ENCODE measurements at regions not wholly inside any gene's neighbourhood (a gene's known extent, or its start where the extent isn't known, plus 50 kb on each side); places are given as distances from the start of the nearest gene placed in this dataset.
A peak's percentile ranks its signal among the peaks of the same experiment; 100 is the strongest.
"Not testable (repeated sequence)": the region's sequence is repeated elsewhere in the genome, so short reads cannot be mapped to it uniquely, and the experiment has no call there.

DNA sequence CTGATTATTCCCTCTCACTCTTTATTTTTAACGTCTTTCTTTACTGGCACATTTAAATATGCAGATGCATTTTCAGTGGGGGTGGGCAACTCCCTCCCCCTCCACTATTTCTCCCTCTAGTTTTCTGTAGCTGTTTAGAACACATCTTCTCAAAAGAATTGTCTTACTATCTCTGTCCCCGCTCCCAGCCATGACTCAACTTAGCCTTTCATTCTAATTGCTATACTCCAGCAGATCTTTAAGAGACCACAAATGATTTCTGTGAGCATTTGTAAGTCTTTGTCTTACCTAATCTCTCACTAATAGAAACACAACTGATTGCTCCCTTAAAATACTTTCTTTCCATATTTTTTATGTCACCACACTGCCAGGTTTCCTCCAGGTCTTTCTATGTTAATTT is 350.9 kb downstream of the SPRY2 start:
- in situ Hi-C loops (cut with HindIII; ENCODE audit: low sequenced_read_pairs): no loop called here
- H3K4me3 ChIP-seq (ENCODE audit: low read depth, low read length): no peak overlapping the region
- TF ChIP-seq, protein P1, sequence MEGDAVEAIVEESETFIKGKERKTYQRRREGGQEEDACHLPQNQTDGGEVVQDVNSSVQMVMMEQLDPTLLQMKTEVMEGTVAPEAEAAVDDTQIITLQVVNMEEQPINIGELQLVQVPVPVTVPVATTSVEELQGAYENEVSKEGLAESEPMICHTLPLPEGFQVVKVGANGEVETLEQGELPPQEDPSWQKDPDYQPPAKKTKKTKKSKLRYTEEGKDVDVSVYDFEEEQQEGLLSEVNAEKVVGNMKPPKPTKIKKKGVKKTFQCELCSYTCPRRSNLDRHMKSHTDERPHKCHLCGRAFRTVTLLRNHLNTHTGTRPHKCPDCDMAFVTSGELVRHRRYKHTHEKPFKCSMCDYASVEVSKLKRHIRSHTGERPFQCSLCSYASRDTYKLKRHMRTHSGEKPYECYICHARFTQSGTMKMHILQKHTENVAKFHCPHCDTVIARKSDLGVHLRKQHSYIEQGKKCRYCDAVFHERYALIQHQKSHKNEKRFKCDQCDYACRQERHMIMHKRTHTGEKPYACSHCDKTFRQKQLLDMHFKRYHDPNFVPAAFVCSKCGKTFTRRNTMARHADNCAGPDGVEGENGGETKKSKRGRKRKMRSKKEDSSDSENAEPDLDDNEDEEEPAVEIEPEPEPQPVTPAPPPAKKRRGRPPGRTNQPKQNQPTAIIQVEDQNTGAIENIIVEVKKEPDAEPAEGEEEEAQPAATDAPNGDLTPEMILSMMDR (IDR thresholded peaks at IDR 0.05; ENCODE audit: low read depth, low read length): no peak
- DNase-seq (ENCODE audit: low read depth, low spot score): no peak

DNA sequence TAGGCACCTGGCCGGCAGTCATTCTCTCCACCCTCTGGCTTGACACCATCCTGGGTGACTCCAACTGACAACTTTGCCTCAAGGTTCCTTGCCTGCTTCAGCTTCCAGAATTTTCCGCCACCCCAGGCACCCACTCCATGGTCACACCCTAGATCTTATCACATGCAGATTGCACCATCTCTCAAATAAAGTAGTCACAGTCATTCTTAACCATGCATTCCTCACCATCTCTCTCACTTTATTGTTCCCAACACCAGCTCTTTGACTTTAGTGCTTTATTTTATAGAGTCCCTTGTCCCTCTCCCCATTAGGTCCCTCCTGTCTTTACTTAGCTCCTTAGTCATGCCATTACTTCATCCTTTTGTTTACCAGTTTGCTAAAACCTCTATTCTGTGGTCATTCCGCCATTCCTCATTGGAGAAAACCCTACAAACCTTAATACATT is 351.7 kb downstream of the SPRY2 start:
- no peak for DNase-seq (ENCODE audit: low read depth, low spot score)
- in situ Hi-C loops (cut with HindIII; ENCODE audit: low sequenced_read_pairs): no loop called here
- H3K4me3 ChIP-seq (ENCODE audit: low read depth, low read length): no peak overlapping the region
- TF ChIP-seq, protein P1 (IDR thresholded peaks at IDR 0.05; ENCODE audit: low read depth, low read length): no peak

DNA sequence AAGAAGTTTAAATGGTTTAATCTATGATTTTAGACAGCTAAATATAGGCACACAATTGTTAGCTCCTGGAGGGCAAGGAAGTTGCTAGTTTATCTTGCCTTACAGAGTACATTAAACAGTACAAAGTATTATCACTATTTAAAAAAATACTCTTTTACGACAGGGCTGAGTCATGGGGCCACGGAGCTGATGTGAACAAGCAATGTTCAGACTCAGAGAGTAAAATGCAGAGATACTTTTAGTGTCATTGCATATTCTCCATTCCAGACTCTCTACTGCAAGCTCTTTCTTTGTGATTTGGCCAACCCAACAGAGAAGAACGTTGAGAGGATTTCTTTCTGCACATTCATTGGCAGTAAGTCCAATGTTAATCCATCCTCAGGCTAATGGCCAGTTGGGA is 352.4 kb downstream of the SPRY2 start:
- in situ Hi-C loops (cut with HindIII; ENCODE audit: low sequenced_read_pairs): no loop called here
- H3K4me3 ChIP-seq (ENCODE audit: low read depth, low read length): no peak overlapping the region
- peak; percentile 67 for DNase-seq (ENCODE audit: low read depth, low spot score)
- TF ChIP-seq, protein P1 (IDR thresholded peaks at IDR 0.05; ENCODE audit: low read depth, low read length): no peak

DNA sequence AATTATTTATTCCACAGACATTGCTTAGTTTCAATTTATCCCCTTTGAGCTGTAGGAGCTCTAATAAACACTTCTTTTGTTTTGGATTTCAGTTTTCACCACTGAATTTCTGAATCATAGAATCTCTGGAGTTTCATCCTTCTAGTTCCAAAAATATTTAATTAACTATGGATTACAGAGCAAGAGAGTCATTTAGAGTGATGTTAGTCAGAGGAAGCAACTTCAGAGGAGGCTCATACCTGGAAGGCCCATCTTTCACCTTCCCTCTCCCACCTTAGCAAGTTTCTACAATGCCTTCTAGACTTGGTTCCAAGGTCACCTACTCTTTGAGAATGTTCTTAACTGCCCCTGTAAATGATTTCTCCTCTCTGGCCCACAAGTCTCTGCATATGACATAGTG is 353.2 kb downstream of the SPRY2 start:
- in situ Hi-C loops (cut with HindIII; ENCODE audit: low sequenced_read_pairs): no loop called here
- H3K4me3 ChIP-seq (ENCODE audit: low read depth, low read length): no peak overlapping the region
- TF ChIP-seq, protein P1 (IDR thresholded peaks at IDR 0.05; ENCODE audit: low read depth, low read length): no peak
- no peak for DNase-seq (ENCODE audit: low read depth, low spot score)

DNA sequence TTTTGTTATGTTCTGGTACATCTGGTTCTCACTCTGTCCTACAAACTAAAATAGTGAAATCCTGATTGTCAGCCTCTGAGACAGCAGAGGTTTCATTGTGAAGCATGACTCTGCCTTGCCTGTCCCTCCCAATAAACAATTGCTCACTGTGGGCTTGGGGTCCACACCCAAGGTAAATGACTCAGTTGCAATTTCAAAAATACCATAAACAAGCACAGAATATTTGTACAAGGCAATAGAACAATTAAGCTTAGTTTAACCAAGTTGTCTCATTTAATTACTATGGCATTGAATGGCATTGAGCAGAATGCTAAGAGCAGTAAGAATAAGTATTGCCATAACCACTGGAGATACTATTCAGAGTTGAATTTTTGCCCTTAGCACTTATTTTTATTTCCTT is 353.6 kb downstream of the SPRY2 start:
- in situ Hi-C loops (cut with HindIII; ENCODE audit: low sequenced_read_pairs): no loop called here
- TF ChIP-seq, protein P1 (IDR thresholded peaks at IDR 0.05; ENCODE audit: low read depth, low read length): no peak
- DNase-seq (ENCODE audit: low read depth, low spot score): no peak
- no peak overlapping the region for H3K4me3 ChIP-seq (ENCODE audit: low read depth, low read length)

DNA sequence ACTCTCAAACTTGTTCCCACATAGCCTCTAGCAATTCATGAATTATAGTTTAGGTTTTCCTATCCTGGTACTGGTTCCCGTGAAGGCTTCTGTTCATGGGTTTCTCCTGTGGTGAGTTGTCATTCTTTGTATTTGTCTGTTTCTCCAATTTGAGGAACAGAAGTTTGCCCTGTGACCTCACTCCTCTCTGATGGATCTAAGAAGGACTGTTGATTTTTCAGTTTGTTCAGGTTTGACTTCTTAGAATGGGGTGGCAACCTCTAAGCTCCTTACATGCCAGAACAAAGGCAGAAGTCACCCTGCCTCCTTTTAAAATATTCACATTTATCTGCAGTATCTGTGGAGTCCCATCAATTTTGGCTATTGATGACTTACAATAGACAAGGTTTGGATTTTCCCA is 354.0 kb downstream of the SPRY2 start:
- in situ Hi-C loops (cut with HindIII; ENCODE audit: low sequenced_read_pairs): no loop called here
- TF ChIP-seq, protein P1 (IDR thresholded peaks at IDR 0.05; ENCODE audit: low read depth, low read length): no peak
- DNase-seq (ENCODE audit: low read depth, low spot score): no peak
- H3K4me3 ChIP-seq (ENCODE audit: low read depth, low read length): no peak overlapping the region

DNA sequence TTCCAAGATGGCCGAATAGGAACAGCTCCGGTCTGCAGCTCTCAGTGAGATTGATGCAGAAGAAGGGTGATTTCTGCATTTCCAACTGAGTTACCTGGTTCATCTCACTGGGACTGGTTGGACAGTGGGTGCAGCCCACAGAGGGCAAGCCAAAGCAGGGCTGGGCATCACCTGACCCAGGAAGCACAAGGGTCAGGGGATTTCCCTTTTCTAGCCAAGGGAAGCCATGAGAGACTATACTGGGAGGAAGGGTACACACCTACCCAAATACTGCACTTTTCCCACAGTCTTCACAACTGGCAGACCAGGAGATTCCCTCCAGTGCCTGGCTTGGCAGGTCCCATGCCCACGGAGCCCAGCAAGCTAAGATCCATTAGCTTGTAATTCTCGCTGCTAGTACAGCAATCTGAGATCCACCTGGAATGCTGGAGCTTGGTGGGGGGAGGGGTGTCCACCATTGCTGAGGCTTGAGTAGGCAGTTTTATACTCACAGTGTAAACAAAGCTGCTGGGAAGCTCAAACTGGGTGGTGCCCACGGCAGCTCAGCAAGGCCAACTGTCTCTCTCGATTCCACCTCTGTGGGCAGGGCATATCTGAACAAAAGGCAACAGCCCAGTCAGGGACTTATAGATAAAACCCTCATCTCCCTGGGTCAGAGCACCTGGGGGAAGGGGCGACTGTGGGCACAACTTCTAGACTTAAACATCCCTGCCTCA is 365.8 kb downstream of the SPRY2 start:
- in situ Hi-C loops (cut with HindIII; ENCODE audit: low sequenced_read_pairs); H3K4me3 ChIP-seq (ENCODE audit: low read depth, low read length); DNase-seq (ENCODE audit: low read depth, low spot score): not testable (repeated sequence)

Measured in astrocyte of the spinal cord (primary cell).